ENCODE measurements at regions not wholly inside any gene's neighbourhood (a gene's known extent, or its start where the extent isn't known, plus 50 kb on each side); places are given as distances from the start of the nearest gene placed in this dataset. TPM values are rescaled to one million over a fixed set of nuclear protein-coding genes. Genes with fewer than 3 reads are reported as not detected.
A peak's percentile ranks its signal among the peaks of the same experiment; 100 is the strongest.

DNA sequence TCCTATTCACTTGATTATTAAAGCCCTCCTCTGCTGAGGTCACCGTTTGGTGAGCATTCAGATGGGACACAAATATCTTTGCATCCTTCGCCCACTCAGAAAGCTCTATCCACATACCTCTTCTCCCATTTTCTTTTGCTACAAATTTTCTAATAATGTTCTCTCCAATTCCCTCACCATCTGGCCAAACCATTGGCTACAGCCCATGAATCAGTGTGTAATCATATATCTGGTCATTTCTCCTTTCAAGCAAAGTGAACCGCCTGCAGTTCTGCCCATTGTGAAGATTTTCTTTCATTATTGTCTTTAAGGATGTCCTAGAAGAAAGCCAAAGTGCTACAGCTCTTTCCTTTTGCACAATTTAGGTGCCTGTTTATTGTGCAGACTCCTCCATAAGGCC, 54.2 kb upstream of the DAPK1 start:
- Histone ChIP-seq H4K20me1 (ENCODE audit: insufficient read depth) (no peaks in the 10 kb centered on the region), H3K4me2 (ENCODE audit: unreplicated experiment) (no peak overlapping the region), H3K36me3 (ENCODE audit: low read depth) (no peaks in the 10 kb centered on the region), H3K27me3 (replicated peaks; ENCODE audit: insufficient read depth) (no peaks in the 10 kb centered on the region), H3K9me2 (ENCODE audit: insufficient read depth) (no peaks in the 10 kb centered on the region), H3K4me1 (ENCODE audit: insufficient read depth) (no peaks in the 10 kb centered on the region), H3K4me3 (no peak overlapping the region), H3K9me3 (ENCODE audit: low read depth) (no peaks in the 10 kb centered on the region), H3K9ac (no peak overlapping the region), H2AFZ (no peak overlapping the region), H3K27ac (no peak overlapping the region), H3F3A (ENCODE audit: insufficient read depth) (no peaks in the 10 kb centered on the region), H3K79me2 (ENCODE audit: insufficient read depth) (no peaks in the 10 kb centered on the region)
- WGBS, 2 experiments (ENCODE audit: low coverage in 1 of 2, low lambda C conversion rate in 2 of 2, missing lambda C conversion rate in 2 of 2): 71 to 75% methylated on average over 3 of the region's 3 CpGs
- TF ChIP-seq EZH2 (IDR thresholded peaks at IDR 0.05; ENCODE audit: insufficient read depth, poor library complexity, severe bottlenecking): no peak
- TF ChIP-seq EZH2phosphoT487 (IDR thresholded peaks at IDR 0.05; ENCODE audit: insufficient read depth, low read depth): no peak
- in situ Hi-C loops (cut with MboI): no loop called here
- no peak for DNase-seq

- no peaks in the 10 kb centered on the region for H3K79me2 ChIP-seq (ENCODE audit: insufficient read depth)
- 16 to 17% methylated on average over 5 of the region's 5 CpGs for WGBS, 2 experiments (ENCODE audit: low coverage in 1 of 2, low lambda C conversion rate in 2 of 2, missing lambda C conversion rate in 2 of 2)
- H3K4me3 ChIP-seq: no peak overlapping the region
- H3K4me2 ChIP-seq (ENCODE audit: unreplicated experiment): no peak overlapping the region
- H3K4me1 ChIP-seq (ENCODE audit: insufficient read depth): no peaks in the 10 kb centered on the region
- no peak overlapping the region for H3K9ac ChIP-seq
- H3K27ac ChIP-seq: no peak overlapping the region
- H3F3A ChIP-seq (ENCODE audit: insufficient read depth): no peaks in the 10 kb centered on the region
- no peaks in the 10 kb centered on the region for H3K9me3 ChIP-seq (ENCODE audit: low read depth)
- H4K20me1 ChIP-seq (ENCODE audit: insufficient read depth): no peaks in the 10 kb centered on the region
- peaks cover 8% of the 10 kb centered on the region; the same call in 1 of the 2 replicates for H3K27me3 ChIP-seq (replicated peaks; ENCODE audit: insufficient read depth)
- in situ Hi-C loops (cut with MboI): no loop called here
- no peak for TF ChIP-seq EZH2phosphoT487 (IDR thresholded peaks at IDR 0.05; ENCODE audit: insufficient read depth, low read depth)
- no peak for TF ChIP-seq EZH2 (IDR thresholded peaks at IDR 0.05; ENCODE audit: insufficient read depth, poor library complexity, severe bottlenecking)
- H2AFZ ChIP-seq: peak overlapping the region; percentile 65
- H3K9me2 ChIP-seq (ENCODE audit: insufficient read depth): no peaks in the 10 kb centered on the region
- no peaks in the 10 kb centered on the region for H3K36me3 ChIP-seq (ENCODE audit: low read depth)
- peak; percentile 39 for DNase-seq
Measured at GRCh38 chr9:87445646-87446045, 52.0 kb upstream of the DAPK1 start.

DNA sequence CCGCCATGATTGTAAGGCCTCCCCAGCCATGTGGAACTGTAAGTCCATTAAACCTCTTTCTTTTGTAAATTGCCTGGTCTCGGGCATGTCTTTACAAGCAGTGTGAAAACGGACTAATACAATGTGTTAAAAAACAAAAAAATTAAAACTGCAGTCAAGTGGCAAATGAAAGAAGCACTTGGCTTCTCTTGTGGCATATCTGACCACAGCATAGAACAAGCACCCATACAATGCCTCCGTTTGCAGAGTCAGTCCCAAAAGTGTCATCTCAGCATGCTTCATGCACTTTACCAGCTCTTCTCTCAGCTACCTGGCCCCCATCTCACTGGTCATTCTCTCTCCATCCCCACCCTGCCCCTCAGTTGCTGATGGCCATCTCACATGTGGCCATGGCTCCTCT, 51.1 kb upstream of the DAPK1 start:
- DNase-seq: no peak
- Histone ChIP-seq H3K9ac (no peak overlapping the region), H2AFZ (no peak overlapping the region), H3K9me3 (ENCODE audit: low read depth) (no peaks in the 10 kb centered on the region), H3K79me2 (ENCODE audit: insufficient read depth) (no peaks in the 10 kb centered on the region), H3K36me3 (ENCODE audit: low read depth) (no peaks in the 10 kb centered on the region), H3K4me3 (no peak overlapping the region), H3K9me2 (ENCODE audit: insufficient read depth) (no peaks in the 10 kb centered on the region), H3K4me1 (ENCODE audit: insufficient read depth) (no peaks in the 10 kb centered on the region), H3F3A (ENCODE audit: insufficient read depth) (no peaks in the 10 kb centered on the region), H3K27me3 (replicated peaks; ENCODE audit: insufficient read depth) (peaks cover 14% of the 10 kb centered on the region; the same call in 1 of the 2 replicates), H3K4me2 (ENCODE audit: unreplicated experiment) (no peak overlapping the region), H4K20me1 (ENCODE audit: insufficient read depth) (no peaks in the 10 kb centered on the region), H3K27ac (no peak overlapping the region)
- in situ Hi-C loops (cut with MboI): no loop called here
- 58 to 61% methylated on average over 4 of the region's 4 CpGs for WGBS, 2 experiments (ENCODE audit: low coverage in 1 of 2, low lambda C conversion rate in 2 of 2, missing lambda C conversion rate in 2 of 2)
- TF ChIP-seq EZH2 (IDR thresholded peaks at IDR 0.05; ENCODE audit: insufficient read depth, poor library complexity, severe bottlenecking): no peak
- TF ChIP-seq EZH2phosphoT487 (IDR thresholded peaks at IDR 0.05; ENCODE audit: insufficient read depth, low read depth): no peak

GRCh38 chr9:87447547-87448432, 49.9 kb upstream of the DAPK1 start:
- Histone ChIP-seq H3K4me3 (no peak overlapping the region), H3K9me2 (ENCODE audit: insufficient read depth) (no peaks in the 10 kb centered on the region), H2AFZ (no peak overlapping the region), H3K4me2 (ENCODE audit: unreplicated experiment) (no peak overlapping the region), H3K9me3 (ENCODE audit: low read depth) (no peaks in the 10 kb centered on the region), H3K27me3 (replicated peaks; ENCODE audit: insufficient read depth) (peaks cover 14% of the 10 kb centered on the region; the same call in 1 of the 2 replicates), H3F3A (ENCODE audit: insufficient read depth) (no peaks in the 10 kb centered on the region), H3K27ac (no peak overlapping the region), H3K79me2 (ENCODE audit: insufficient read depth) (no peaks in the 10 kb centered on the region), H3K4me1 (ENCODE audit: insufficient read depth) (no peaks in the 10 kb centered on the region), H3K9ac (no peak overlapping the region), H4K20me1 (ENCODE audit: insufficient read depth) (no peaks in the 10 kb centered on the region), H3K36me3 (ENCODE audit: low read depth) (no peaks in the 10 kb centered on the region)
- DNase-seq: no peak
- in situ Hi-C loops (cut with MboI): no loop called here
- TF ChIP-seq EZH2 (IDR thresholded peaks at IDR 0.05; ENCODE audit: insufficient read depth, poor library complexity, severe bottlenecking): no peak
- no peak for TF ChIP-seq EZH2phosphoT487 (IDR thresholded peaks at IDR 0.05; ENCODE audit: insufficient read depth, low read depth)
- WGBS, 2 experiments (ENCODE audit: low coverage in 1 of 2, low lambda C conversion rate in 2 of 2, missing lambda C conversion rate in 2 of 2): 42 to 45% methylated on average over 11 of the region's 11 CpGs

Small RNA genes in the stretch of these regions (small RNA-seq; reads per million reads assigned to genes)
- not detected for gene AL353752.1 (ENCODE audit: low read depth, low replicate concordance)
- gene RF00568 (ENCODE audit: low read depth, low replicate concordance): not detected
